Activated CD8-positive, alpha-beta memory T cell treated with anti-CD3 and anti-CD28 coated beads, Interleukin-2, amount 50 U/mL, for 24 hours (primary cell): ENCODE measurements at regions not wholly inside any gene's neighbourhood (a gene's known extent, or its start where the extent isn't known, plus 50 kb on each side); places are given as distances from the start of the nearest gene placed in this dataset.

Source experiments
- DNase-seq: peaks from one replicate; pipeline ENCODE4 v3.0.0-alpha.2; 2020; ENCODE audit errors: extremely low read depth

GRCh38 chr1:5525597-5526384 lies 466.4 kb downstream of the NPHP4 start:
- no peak for DNase-seq

GRCh38 chr1:5522531-5523145 lies 469.6 kb downstream of the NPHP4 start:
- no peak for DNase-seq

DNA sequence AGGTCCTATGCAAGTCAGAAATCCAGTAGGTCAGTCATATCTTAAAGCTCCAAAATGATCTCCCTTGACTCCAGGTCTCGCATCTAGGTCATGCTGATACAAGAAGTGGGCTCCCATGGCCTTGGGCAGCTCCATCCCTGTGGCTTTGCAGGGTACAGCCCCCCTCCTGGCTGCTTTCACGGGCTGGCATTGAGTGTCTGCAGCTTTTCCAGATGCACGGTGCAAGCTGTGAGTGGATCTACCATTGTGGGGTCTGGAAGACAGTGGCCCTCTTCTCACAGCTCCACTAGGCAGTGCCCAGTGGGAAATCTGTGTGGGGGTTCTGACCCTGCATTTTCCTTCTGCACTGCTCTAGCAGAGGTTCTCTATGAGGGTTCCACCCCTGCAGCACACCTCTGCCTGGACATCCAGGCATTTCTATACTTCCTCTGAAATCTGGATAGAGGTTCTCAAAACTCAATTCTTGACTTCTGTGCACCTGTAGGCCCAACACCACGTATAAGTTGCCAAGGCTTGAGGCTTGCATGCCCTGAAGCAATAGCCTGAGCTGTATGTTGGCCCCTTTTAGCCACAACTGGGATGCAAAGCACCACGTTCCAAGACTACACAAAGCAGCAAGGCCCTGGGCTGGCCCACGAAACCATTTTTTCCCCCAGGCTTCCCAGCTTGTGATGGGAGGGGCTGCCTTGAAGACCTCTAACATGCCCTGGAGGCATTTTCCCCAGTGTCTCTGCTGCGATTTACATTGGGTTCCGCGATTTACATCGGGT lies 472.7 kb downstream of the NPHP4 start:
- no peak for DNase-seq

GRCh38 chr1:5516756-5517155 lies 475.5 kb downstream of the NPHP4 start:
- no peak for DNase-seq

DNA sequence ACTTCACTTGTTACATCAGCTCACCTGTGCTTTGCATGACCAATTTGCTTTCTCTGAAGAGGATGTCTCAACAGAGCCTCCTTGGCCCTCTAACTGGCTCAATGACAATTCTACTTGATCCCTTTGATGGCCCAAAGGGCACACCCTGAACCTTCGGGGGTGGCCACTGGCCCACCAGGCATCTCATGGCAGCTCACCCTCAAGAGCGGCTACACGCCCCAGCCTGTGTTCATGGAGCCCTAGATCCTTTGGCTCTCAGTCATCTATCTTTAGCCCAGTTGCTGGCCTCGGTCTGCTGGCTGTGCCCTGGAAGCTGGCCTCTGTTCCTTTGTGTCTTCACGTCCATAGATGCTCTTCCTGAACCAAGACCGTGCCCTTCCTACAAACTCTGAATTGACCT lies 476.7 kb downstream of the NPHP4 start:
- DNase-seq: no peak

- peak; percentile 44 for DNase-seq
These were observed 477.6 kb downstream of the NPHP4 start for GRCh38 chr1:5514527-5515183.

DNA sequence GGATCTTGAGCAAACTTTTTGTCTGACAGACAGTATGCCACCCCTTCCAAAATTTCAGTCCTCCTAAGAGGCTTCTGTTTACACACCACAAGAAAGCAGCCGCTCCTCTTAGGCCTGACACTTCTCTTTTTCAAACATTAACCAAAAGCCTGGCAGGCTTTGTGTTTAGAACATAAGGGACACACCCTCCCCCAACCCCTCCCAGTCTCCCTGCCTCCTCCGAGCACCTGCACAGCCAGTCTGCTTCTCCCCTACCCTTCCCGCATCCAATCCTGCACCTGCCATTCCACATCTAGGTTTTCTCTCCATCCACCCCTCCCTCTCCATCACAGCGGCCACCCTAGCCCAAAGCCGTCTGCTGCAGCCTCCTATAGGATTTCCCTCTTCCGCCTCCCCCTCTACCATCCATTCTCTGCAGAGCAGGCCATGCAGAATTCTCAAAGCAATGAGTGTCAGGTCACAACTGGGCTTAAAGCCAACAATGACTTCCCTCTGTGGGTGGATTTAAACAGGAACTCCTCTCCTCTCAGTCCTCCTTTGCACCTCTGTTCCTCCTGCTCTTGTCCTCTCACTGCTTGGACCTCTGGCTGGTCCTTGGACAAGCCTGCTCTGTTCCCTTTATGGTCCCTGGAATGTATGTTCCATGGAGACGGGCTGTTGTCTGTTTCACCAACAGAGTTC lies 478.2 kb downstream of the NPHP4 start:
- no peak for DNase-seq

DNA sequence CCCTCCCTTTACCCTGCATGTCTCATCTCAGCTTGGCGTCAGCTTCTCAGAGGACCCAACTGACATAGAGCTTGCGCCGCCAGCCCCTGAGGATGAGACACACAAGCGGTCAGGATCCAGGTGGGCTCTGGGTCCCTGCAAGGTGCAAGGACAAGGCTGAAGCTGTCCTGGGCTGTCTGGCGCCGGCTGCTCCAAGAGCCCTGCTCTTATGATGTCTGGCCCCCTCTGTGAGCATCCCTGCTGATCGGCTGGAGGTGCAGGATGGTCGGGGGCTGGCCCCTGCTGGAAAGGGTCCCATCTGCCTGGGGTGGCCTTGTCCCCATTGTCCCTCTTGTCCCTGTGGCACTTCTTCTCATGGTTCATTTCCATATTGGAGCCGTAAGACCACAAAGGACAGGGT lies 479.0 kb downstream of the NPHP4 start:
- no peak for DNase-seq

GRCh38 chr1:5511381-5512097 lies 480.7 kb downstream of the NPHP4 start:
- DNase-seq: no peak

GRCh38 chr1:5509664-5510452 lies 482.4 kb downstream of the NPHP4 start:
- peak; percentile 30 for DNase-seq

DNA sequence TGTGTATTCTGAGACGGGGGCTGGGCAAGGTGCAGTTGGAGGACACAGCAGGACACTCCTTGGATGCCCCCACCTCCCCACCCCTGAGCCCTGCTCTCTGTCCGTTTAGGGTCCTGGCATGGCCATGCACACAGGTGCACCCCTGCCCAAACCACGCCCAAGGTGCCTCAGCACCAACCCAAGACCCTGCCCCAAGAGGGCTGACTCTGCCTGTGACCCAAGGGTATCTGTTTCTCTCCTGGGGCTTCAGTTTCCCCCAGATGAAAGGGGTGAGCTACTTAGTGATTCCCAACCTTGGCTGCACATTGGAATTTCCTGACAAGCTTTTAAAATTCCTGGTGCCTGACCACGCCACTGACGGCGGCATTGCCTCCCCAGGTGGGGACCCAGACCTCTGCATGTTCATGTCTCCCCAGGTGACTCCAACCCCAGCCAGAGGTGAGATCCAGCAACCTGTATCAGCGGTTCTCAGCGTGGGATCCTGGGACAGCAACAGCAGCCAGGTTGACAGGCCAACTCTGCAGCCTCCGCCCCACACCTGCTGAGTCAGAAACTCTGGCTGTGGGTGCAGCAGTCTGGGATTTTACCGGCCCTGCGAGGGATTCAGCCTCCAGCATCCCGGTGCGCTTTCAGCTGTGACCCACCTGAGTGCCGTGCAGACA lies 483.4 kb downstream of the NPHP4 start:
- DNase-seq: no peak

GRCh38 chr1:5507340-5507739 lies 484.9 kb downstream of the NPHP4 start:
- no peak for DNase-seq

GRCh38 chr1:5506634-5507033 lies 485.6 kb downstream of the NPHP4 start:
- DNase-seq: no peak

DNA sequence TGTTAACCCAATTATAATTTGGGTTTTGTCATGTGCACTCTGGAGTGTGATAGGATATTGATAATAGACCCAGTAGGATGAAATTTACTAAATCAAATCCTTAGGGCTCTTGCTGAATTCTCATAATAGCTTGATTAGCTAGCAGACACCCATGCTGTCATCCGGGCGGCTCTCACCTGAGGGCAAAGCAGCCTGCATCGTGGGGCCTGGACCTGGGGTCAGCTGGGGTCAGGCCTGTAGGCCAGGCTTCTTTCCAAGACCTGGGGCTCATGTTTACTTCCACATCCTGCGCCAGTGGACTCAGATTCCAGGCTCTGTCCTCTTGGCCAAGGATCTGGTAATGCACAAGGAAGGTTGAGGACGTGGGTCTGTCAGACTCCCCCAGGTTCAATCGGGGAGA lies 486.3 kb downstream of the NPHP4 start:
- no peak for DNase-seq

- DNase-seq: no peak
These were observed 487.9 kb downstream of the NPHP4 start for GRCh38 chr1:5504364-5504740.

GRCh38 chr1:5503556-5504363 lies 488.5 kb downstream of the NPHP4 start:
- no peak for DNase-seq

DNA sequence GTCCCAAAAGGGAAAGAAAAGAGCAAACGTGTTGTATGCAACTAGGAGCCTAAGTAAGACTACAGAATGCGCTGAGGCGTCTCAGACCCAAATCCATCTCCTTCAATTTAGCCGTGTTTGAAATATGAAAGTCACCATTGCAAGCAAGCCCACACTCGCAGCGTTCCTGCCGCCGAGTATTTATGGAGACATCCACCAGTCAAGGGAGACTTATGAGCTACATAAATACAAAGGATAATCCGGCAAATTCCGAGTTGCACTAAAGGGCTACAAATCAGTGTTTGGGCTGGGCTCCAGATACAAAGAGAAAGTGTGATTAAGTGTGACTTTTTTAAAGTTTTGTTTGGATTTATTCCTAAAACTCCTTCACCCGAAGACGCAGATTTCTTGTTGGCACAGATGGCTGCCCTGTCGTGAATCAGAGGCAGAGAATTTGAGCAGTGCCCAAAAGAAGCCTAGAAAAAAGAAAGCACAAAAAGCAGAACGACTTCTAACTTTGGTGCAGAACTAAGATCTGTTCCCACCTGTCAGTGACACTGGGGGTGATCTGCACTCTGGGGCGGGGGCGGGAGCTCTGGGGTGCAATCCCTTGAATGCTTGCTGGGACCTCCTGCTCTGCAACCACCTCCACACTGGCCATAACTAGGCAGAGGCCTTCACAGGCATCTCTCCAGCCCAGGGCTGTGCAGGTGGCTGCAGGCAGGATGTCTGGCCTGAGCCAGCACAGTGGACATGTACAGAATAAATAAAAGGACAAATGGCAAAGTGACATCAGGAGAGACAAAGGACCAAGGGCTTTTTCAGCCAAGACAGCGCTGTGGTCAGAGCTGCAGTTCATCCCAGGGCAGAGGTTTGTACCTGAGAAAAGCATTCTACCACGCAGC lies 489.7 kb downstream of the NPHP4 start:
- no peak for DNase-seq
